GM12878 (cell line): ENCODE measurements at regions not wholly inside any gene's neighbourhood (a gene's known extent, or its start where the extent isn't known, plus 50 kb on each side); places are given as distances from the start of the nearest gene placed in this dataset.
A peak's percentile ranks its signal among the peaks of the same experiment; 100 is the strongest.

Experiments used
- ATAC-seq: fragments of 200-7000 bp; cut with Tn5 transposase; 3 replicates; pipeline ENCODE4 v1.9.1; 2020; ENCODE audit warnings: mild to moderate bottlenecking, moderate library complexity
- BruUV-seq: library from RNA; stranded (reverse); fragments of 400-500 nt; replicated peaks from 2 replicates; lab custom pipeline; 2021; lab: Mats Ljungman, UMichigan
- CTCF ChIA-PET: fragments of 300-600 bp; sonication (Branson Sonifier 250); formaldehyde crosslinking; extraction: SDS; loops from one replicate; lab custom pipeline; 2021; ENCODE audit warnings: inconsistent platforms; lab: Yijun Ruan, JAX
- POLR2A ChIA-PET: fragments of 350-600 bp; formaldehyde crosslinking; extraction: SDS; loops from one replicate; lab custom pipeline; 2021; ENCODE audit warnings: inconsistent platforms; lab: Charles Lee
- RAD21 ChIA-PET: fragments of 300-600 bp; sonication (Branson Sonifier 250); formaldehyde crosslinking; loops from one replicate; lab custom pipeline; 2023; ENCODE audit warnings: antibody characterized with exemption; ENCODE audit not compliant: unreplicated experiment; lab: Charles Lee
- SMC1A ChIA-PET: fragments of 300-600 bp; sonication (Branson Sonifier 250); formaldehyde crosslinking; loops from one replicate; lab custom pipeline; 2023; ENCODE audit not compliant: unreplicated experiment, uncharacterized antibody; lab: Charles Lee
- DNase-seq: peaks from one replicate; pipeline ENCODE4 v3.0.0-alpha.2; 2011; ENCODE audit warnings: low read depth, low spot score
- FAIRE-seq: peaks from 3 replicates; lab custom pipeline; 2011; peaks lifted over from hg19 to GRCh38; lab: Jason Lieb, UNC
- H2AFZ ChIP-seq: 2 replicates; pipeline ENCODE4 v1.6.0; 2011; ENCODE audit warnings: low read depth, low read length, control low read depth; ENCODE audit not compliant: control insufficient read depth
- H3K27ac ChIP-seq: 2 replicates; pipeline ENCODE4 v1.5.1; 2011; ENCODE audit warnings: control low read depth; ENCODE audit not compliant: control insufficient read depth, insufficient read depth
- H3K27me3 ChIP-seq, 2 experiments: replicated peaks in 1 of 2; 2 replicates each; pipeline versions ENCODE4 v1.6.0 to v1.6.1; 2011; ENCODE audit warnings: low read length in 1 of 2; ENCODE audit not compliant: control insufficient read depth in 2 of 2, insufficient read depth in 2 of 2
- H3K36me3 ChIP-seq, 2 experiments: 2 replicates each; pipeline ENCODE4 v1.5.1; 2011; ENCODE audit warnings: low read length in 1 of 2; ENCODE audit not compliant: control insufficient read depth in 2 of 2, insufficient read depth in 2 of 2
- H3K4me1 ChIP-seq: 2 replicates; pipeline ENCODE4 v1.6.1; 2011; ENCODE audit warnings: mild to moderate bottlenecking, low read length, moderate library complexity, mixed read lengths; ENCODE audit not compliant: control insufficient read depth, insufficient read depth
- H3K4me2 ChIP-seq: 2 replicates; pipeline ENCODE4 v1.6.0; 2011; ENCODE audit warnings: control low read depth; ENCODE audit not compliant: control insufficient read depth, insufficient read depth
- H3K4me3 ChIP-seq: fragments of 200-600 bp; sonication (generic); 2 replicates; pipeline ENCODE4 v1.5.1; 2016
- H3K79me2 ChIP-seq: 2 replicates; pipeline ENCODE4 v1.6.0; 2011; ENCODE audit warnings: low read length; ENCODE audit not compliant: control insufficient read depth, insufficient read depth
- H3K9ac ChIP-seq: 2 replicates; pipeline ENCODE4 v1.8.0; 2011; ENCODE audit warnings: low read length, control low read depth, mixed read lengths; ENCODE audit not compliant: control insufficient read depth, insufficient read depth
- H3K9me3 ChIP-seq: replicated peaks from 3 replicates; pipeline ENCODE4 v1.5.1; 2011; ENCODE audit warnings: mild to moderate bottlenecking, low read length; ENCODE audit not compliant: control insufficient read depth, insufficient read depth
- H4K20me1 ChIP-seq: 2 replicates; pipeline ENCODE4 v1.6.0; 2011; ENCODE audit not compliant: control insufficient read depth, insufficient read depth
- CREM ChIP-seq: IDR thresholded peaks from 2 replicates; pipeline ENCODE4 v1.6.1; 2014; ENCODE audit warnings: antibody characterized with exemption, low read depth
- EED ChIP-seq: sonication (generic); IDR thresholded peaks from 2 replicates; pipeline ENCODE4 v1.6.1; 2016; ENCODE audit warnings: antibody characterized with exemption, low read depth
- HCFC1 ChIP-seq: fragments of 150-350 bp; IDR thresholded peaks from 2 replicates; pipeline ENCODE4 v1.6.1; 2014; ENCODE audit warnings: low read length
- IRF5 ChIP-seq: fragments of 450-650 bp; IDR thresholded peaks from 2 replicates; pipeline ENCODE4 v1.6.1; 2017; ENCODE audit warnings: borderline replicate concordance
- MEF2B ChIP-seq: fragments of 450-650 bp; IDR thresholded peaks from 2 replicates; pipeline ENCODE4 v1.6.1; 2018; ENCODE audit warnings: mild to moderate bottlenecking, moderate library complexity; ENCODE audit not compliant: partially characterized antibody, poor library complexity, severe bottlenecking
- NR2C2 ChIP-seq: IDR thresholded peaks from 2 replicates; pipeline ENCODE4 v1.6.1; 2011; ENCODE audit warnings: borderline replicate concordance, low read depth; ENCODE audit not compliant: control insufficient read depth, insufficient read length
- YY1 ChIP-seq: IDR thresholded peaks from 2 replicates; pipeline ENCODE4 v1.6.1; 2011; ENCODE audit warnings: low read depth, mild to moderate bottlenecking, low read length
- WGBS: methylation state at CpG from one replicate; pipeline ENCODE4 v1.1.6; 2016; ENCODE audit warnings: low lambda C conversion rate; ENCODE audit not compliant: insufficient replicate concordance, insufficient coverage; ENCODE audit errors: missing lambda C conversion rate; 5-methylcytosine and 5-hydroxymethylcytosine counted together
- in situ Hi-C: fragments of 300-500 bp; cut with MboI; formaldehyde crosslinking; loops from 9 replicates; pipeline ENCODE4 v1.14.3; 2018; ENCODE audit warnings: mixed read lengths
- intact Hi-C: fragments of 100-400 bp; cut with micrococcal nuclease; formaldehyde crosslinking; loops from one replicate; pipeline ENCODE4 v1.14.2; 2022; ENCODE audit not compliant: unreplicated experiment

- no peaks in the 10 kb centered on the region for H3K4me1 ChIP-seq
- H3K4me2 ChIP-seq, result 0 out of 2 replicates have a peak overlapping the region, but pooled peaks have one; percentile 17
- ChIA-PET CTCF (no interaction called here), RAD21 (no interaction called here), SMC1A (no interaction called here), POLR2A (no interaction called here)
- 0% methylated on average over 3 of the region's 3 CpGs for WGBS
- H3K9ac ChIP-seq, result no peak overlapping the region
- no peak overlapping the region for H3K27ac ChIP-seq
- H2AFZ ChIP-seq, result peak overlapping the region; percentile 58
- no peak for DNase-seq
- TF ChIP-seq YY1 (no peak), MEF2B (no peak), EED (no peak)
- no TSS peak for BruUV-seq
- intact Hi-C loops (no loop called here), in situ Hi-C loops (no loop called here)
- no peak overlapping the region for H3K4me3 ChIP-seq
- no peaks in the 10 kb centered on the region for H3K9me3 ChIP-seq
- ATAC-seq, result no peak
- FAIRE-seq, result no peak
- H3K27me3 ChIP-seq, result no peaks in the 10 kb centered on the region
- H4K20me1 ChIP-seq, result no peaks in the 10 kb centered on the region
- no peaks in the 10 kb centered on the region for H3K79me2 ChIP-seq
- no peaks in the 10 kb centered on the region for H3K36me3 ChIP-seq
These were observed 70.3 kb upstream of the PGBD5 start for GRCh38 chr1:230496451-230496850.

GRCh38 chr1:230495891-230496385, 69.8 kb upstream of the PGBD5 start:
- ATAC-seq (no peak; the same call in 1 of the 3 replicates), DNase-seq (no peak), FAIRE-seq (no peak)
- CTCF ChIA-PET, result no interaction called here
- H3K9me3 ChIP-seq, result no peaks in the 10 kb centered on the region
- BruUV-seq, result no TSS peak
- no peaks in the 10 kb centered on the region for H3K27me3 ChIP-seq
- no peak for TF ChIP-seq MEF2B
- no peak for TF ChIP-seq CREM
- TF ChIP-seq HCFC1, result no peak
- no peak for TF ChIP-seq NR2C2
- no peak for TF ChIP-seq IRF5
- no peaks in the 10 kb centered on the region for H3K36me3 ChIP-seq
- intact Hi-C loops, result no loop called here
- peak overlapping the region; percentile 60 for H3K4me2 ChIP-seq
- in situ Hi-C loops, result no loop called here
- H3K79me2 ChIP-seq, result no peaks in the 10 kb centered on the region
- no peaks in the 10 kb centered on the region for H3K4me1 ChIP-seq
- H2AFZ ChIP-seq, result peak overlapping the region; percentile 58
- RAD21 ChIA-PET, result no interaction called here
- POLR2A ChIA-PET, result no interaction called here
- H3K27ac ChIP-seq, result no peak overlapping the region
- H4K20me1 ChIP-seq, result no peaks in the 10 kb centered on the region
- SMC1A ChIA-PET, result no interaction called here
- H3K9ac ChIP-seq, result no peak overlapping the region
- under 1% methylated on average over 11 of the region's 11 CpGs for WGBS
- 0 out of 2 replicates have a peak overlapping the region, but pooled peaks have one; percentile 15 for H3K4me3 ChIP-seq
